GM18951 (cell line): ENCODE measurements at regions not wholly inside any gene's neighbourhood (a gene's known extent, or its start where the extent isn't known, plus 50 kb on each side); places are given as distances from the start of the nearest gene placed in this dataset.

Experiments
- POLR2A ChIP-seq: IDR thresholded peaks from 4 replicates; pipeline ENCODE4 v1.6.1; 2011; ENCODE audit warnings: mild to moderate bottlenecking; ENCODE audit not compliant: insufficient read length, insufficient read depth; ENCODE audit errors: extremely low read depth
- in situ Hi-C: fragments of 300-500 bp; cut with MboI; formaldehyde crosslinking; loops from one replicate; pipeline ENCODE4 v1.12.0; 2022; ENCODE audit warnings: low sequenced_read_pairs, mixed read lengths, inconsistent platforms; ENCODE audit not compliant: unreplicated experiment

- in situ Hi-C loops = no loop called here
- TF ChIP-seq POLR2A = no peak
These were observed 267.3 kb downstream of the RFC3 start for GRCh38 chr13:34085204-34085603.

- no peak for TF ChIP-seq POLR2A
- in situ Hi-C loops = no loop called here
These were observed 268.3 kb downstream of the RFC3 start for GRCh38 chr13:34086281-34086680.

- TF ChIP-seq POLR2A = no peak
- in situ Hi-C loops = no loop called here
These were observed 269.8 kb downstream of the RFC3 start for GRCh38 chr13:34087791-34088190.

GRCh38 chr13:34103854-34104253 lies 285.9 kb downstream of the RFC3 start:
- in situ Hi-C loops = no loop called here
- no peak for TF ChIP-seq POLR2A

- in situ Hi-C loops = no loop called here
- no peak for TF ChIP-seq POLR2A
These were observed 286.9 kb downstream of the RFC3 start for GRCh38 chr13:34104853-34105252.

- in situ Hi-C loops = no loop called here
- no peak for TF ChIP-seq POLR2A
These were observed 289.9 kb downstream of the RFC3 start for GRCh38 chr13:34107806-34108205.

- TF ChIP-seq POLR2A = no peak
- in situ Hi-C loops = no loop called here
These were observed 290.5 kb downstream of the RFC3 start for GRCh38 chr13:34108410-34108809.

GRCh38 chr13:34114581-34114980 lies 296.6 kb downstream of the RFC3 start:
- in situ Hi-C loops = no loop called here
- TF ChIP-seq POLR2A = no peak

GRCh38 chr13:34116651-34117050 lies 298.7 kb downstream of the RFC3 start:
- in situ Hi-C loops = no loop called here

GRCh38 chr13:34124666-34125306 lies 306.8 kb downstream of the RFC3 start:
- no peak for TF ChIP-seq POLR2A
- in situ Hi-C loops = no loop called here

More at GRCh38 chr13:34116651-34117050, 298.7 kb downstream of the RFC3 start:
- TF ChIP-seq POLR2A = no peak

GRCh38 chr13:34127523-34127922 lies 309.6 kb downstream of the RFC3 start:
- in situ Hi-C loops = no loop called here
- TF ChIP-seq POLR2A = no peak

GRCh38 chr13:34128661-34129060 lies 310.7 kb downstream of the RFC3 start:
- TF ChIP-seq POLR2A = no peak
- in situ Hi-C loops = no loop called here

- in situ Hi-C loops = no loop called here
- TF ChIP-seq POLR2A = no peak
These were observed 311.5 kb downstream of the RFC3 start for GRCh38 chr13:34129436-34129835.

GRCh38 chr13:34137200-34137599 lies 319.3 kb downstream of the RFC3 start:
- in situ Hi-C loops = no loop called here

GRCh38 chr13:34139660-34140227 lies 321.8 kb downstream of the RFC3 start:
- in situ Hi-C loops = no loop called here
- no peak for TF ChIP-seq POLR2A

More at GRCh38 chr13:34137200-34137599, 319.3 kb downstream of the RFC3 start:
- no peak for TF ChIP-seq POLR2A

- no peak for TF ChIP-seq POLR2A
These were observed 325.7 kb downstream of the RFC3 start for GRCh38 chr13:34143637-34144036.

More at GRCh38 chr13:34143637-34144036, 325.7 kb downstream of the RFC3 start:
- in situ Hi-C loops = no loop called here
